Activated CD4-positive, alpha-beta T cell treated with anti-CD3 and anti-CD28 coated beads for 36 hours (primary cell): ENCODE measurements at regions not wholly inside any gene's neighbourhood (a gene's known extent, or its start where the extent isn't known, plus 50 kb on each side); places are given as distances from the start of the nearest gene placed in this dataset.

Source experiments
- ATAC-seq: fragments of 200-7000 bp; cut with Tn5 transposase; one replicate; pipeline ENCODE4 v1.10.0; 2021; ENCODE audit warnings: mild to moderate bottlenecking, moderate library complexity
- CTCF ChIA-PET: fragments of 350-600 bp; sonication (Branson Sonifier 250); formaldehyde crosslinking; loops from one replicate; lab custom pipeline; 2021; ENCODE audit warnings: antibody characterized with exemption; lab: Charles Lee
- POLR2A ChIA-PET: fragments of 350-600 bp; sonication (Branson Sonifier 250); formaldehyde crosslinking; loops from one replicate; lab custom pipeline; 2021; ENCODE audit warnings: antibody characterized with exemption, inconsistent platforms; lab: Charles Lee
- DNase-seq: peaks from one replicate; pipeline ENCODE4 v3.0.0-alpha.2; 2020
- H3K27ac Mint-ChIP-seq: one replicate; pipeline ENCODE4 v1.8.0; 2021; ENCODE audit warnings: mixed read lengths
- H3K27me3 Mint-ChIP-seq: one replicate; pipeline ENCODE4 v1.8.0; 2021; ENCODE audit warnings: mixed read lengths
- H3K36me3 Mint-ChIP-seq: one replicate; pipeline ENCODE4 v1.8.0; 2021; ENCODE audit warnings: low read depth, mixed read lengths
- H3K4me1 Mint-ChIP-seq: one replicate; pipeline ENCODE4 v1.8.0; 2021; ENCODE audit warnings: mixed read lengths
- H3K4me3 Mint-ChIP-seq: one replicate; pipeline ENCODE4 v1.8.0; 2021; ENCODE audit warnings: mild to moderate bottlenecking, moderate library complexity, mixed read lengths
- H3K9me3 Mint-ChIP-seq: one replicate; pipeline ENCODE4 v1.8.0; 2021; ENCODE audit warnings: low read depth, mixed read lengths
- intact Hi-C, 2 experiments: fragments of 100-400 bp; cut with DNase I in 1 of 2; cut with micrococcal nuclease in 1 of 2; formaldehyde crosslinking; loops; one replicate each; pipeline versions ENCODE4 v1.14.2 to v1.15.1; 2022 to 2024; cut with DNase I, micrococcal nuclease

GRCh38 chr2:226443112-226443511, 356.5 kb downstream of the IRS1 start:
- Mint-ChIP-seq H3K9me3 (no peaks in the 10 kb centered on the region), H3K4me1 (no peaks in the 10 kb centered on the region), H3K36me3 (no peaks in the 10 kb centered on the region), H3K4me3 (no peak overlapping the region), H3K27ac (no peak overlapping the region), H3K27me3 (peaks cover 16% of the 10 kb centered on the region)
- DNase-seq (no peak), ATAC-seq (no peak)
- CTCF ChIA-PET, result no interaction called here
- intact Hi-C loops, result no loop called here
- POLR2A ChIA-PET, result no interaction called here

GRCh38 chr2:226440127-226440918, 359.3 kb downstream of the IRS1 start:
- H3K27me3 Mint-ChIP-seq, result peaks cover 19% of the 10 kb centered on the region
- H3K4me1 Mint-ChIP-seq, result no peaks in the 10 kb centered on the region
- H3K36me3 Mint-ChIP-seq, result no peaks in the 10 kb centered on the region
- intact Hi-C loops, result no loop called here
- DNase-seq, result no peak
- ATAC-seq, result no peak
- H3K9me3 Mint-ChIP-seq, result no peaks in the 10 kb centered on the region
- H3K4me3 Mint-ChIP-seq, result no peak overlapping the region
- POLR2A ChIA-PET, result no interaction called here
- H3K27ac Mint-ChIP-seq, result no peak overlapping the region
- CTCF ChIA-PET, result interaction anchor here (0.6 kb wide), 1 partner anchor 1326 kb away, joined by 3 read pairs; no protein-coding TSS in a partner anchor

GRCh38 chr2:226439337-226439736, 360.3 kb downstream of the IRS1 start:
- CTCF ChIA-PET, result no interaction called here
- intact Hi-C loops, result no loop called here

GRCh38 chr2:226435146-226435545, 364.5 kb downstream of the IRS1 start:
- POLR2A ChIA-PET, result no interaction called here
- Mint-ChIP-seq H3K36me3 (no peaks in the 10 kb centered on the region), H3K4me3 (no peak overlapping the region), H3K27ac (no peak overlapping the region), H3K9me3 (no peaks in the 10 kb centered on the region), H3K27me3 (peaks cover 21% of the 10 kb centered on the region), H3K4me1 (no peaks in the 10 kb centered on the region)
- DNase-seq, result no peak
- intact Hi-C loops, result no loop called here
- CTCF ChIA-PET, result no interaction called here
- no peak for ATAC-seq

More at GRCh38 chr2:226439337-226439736, 360.3 kb downstream of the IRS1 start:
- POLR2A ChIA-PET, result no interaction called here
- H3K4me1 Mint-ChIP-seq, result no peaks in the 10 kb centered on the region
- no peak for ATAC-seq
- DNase-seq, result no peak
- H3K9me3 Mint-ChIP-seq, result no peaks in the 10 kb centered on the region
- no peak overlapping the region for H3K27ac Mint-ChIP-seq
- no peaks in the 10 kb centered on the region for H3K36me3 Mint-ChIP-seq
- H3K4me3 Mint-ChIP-seq, result no peak overlapping the region
- peaks cover 25% of the 10 kb centered on the region for H3K27me3 Mint-ChIP-seq

- Mint-ChIP-seq H3K9me3 (no peaks in the 10 kb centered on the region), H3K4me3 (no peak overlapping the region), H3K27me3 (peaks cover 24% of the 10 kb centered on the region), H3K27ac (no peak overlapping the region), H3K4me1 (no peaks in the 10 kb centered on the region), H3K36me3 (no peaks in the 10 kb centered on the region)
- ChIA-PET POLR2A (no interaction called here), CTCF (no interaction called here)
- DNase-seq (no peak), ATAC-seq (no peak)
- intact Hi-C loops, result no loop called here
Observed at GRCh38 chr2:226434702-226435101, 364.9 kb downstream of the IRS1 start.

GRCh38 chr2:226431288-226431948, 368.2 kb downstream of the IRS1 start:
- DNase-seq (no peak), ATAC-seq (no peak)
- ChIA-PET CTCF (interaction anchor here (1.2 kb wide), 1 partner anchor 10 kb away, joined by 3 read pairs; no protein-coding TSS in a partner anchor), POLR2A (no interaction called here)
- no peaks in the 10 kb centered on the region for H3K9me3 Mint-ChIP-seq
- no peaks in the 10 kb centered on the region for H3K36me3 Mint-ChIP-seq
- intact Hi-C loops, result no loop called here
- H3K4me1 Mint-ChIP-seq, result no peaks in the 10 kb centered on the region
- H3K27me3 Mint-ChIP-seq, result peaks cover 24% of the 10 kb centered on the region
- H3K4me3 Mint-ChIP-seq, result no peak overlapping the region
- no peak overlapping the region for H3K27ac Mint-ChIP-seq

GRCh38 chr2:226429476-226429875, 370.1 kb downstream of the IRS1 start:
- ATAC-seq (no peak), DNase-seq (no peak)
- Mint-ChIP-seq H3K4me1 (peaks cover 2% of the 10 kb centered on the region), H3K27ac (no peak overlapping the region), H3K27me3 (peaks cover 26% of the 10 kb centered on the region), H3K36me3 (no peaks in the 10 kb centered on the region), H3K9me3 (no peaks in the 10 kb centered on the region), H3K4me3 (no peak overlapping the region)
- POLR2A ChIA-PET, result no interaction called here
- CTCF ChIA-PET, result no interaction called here
- intact Hi-C loops, result loop anchor here (10.0 kb wide), 2 partner anchors 365 to 555 kb away; partner anchors contain the start of gene IRS1 (in 1 of the 2)

GRCh38 chr2:226427538-226428307, 371.9 kb downstream of the IRS1 start:
- Mint-ChIP-seq H3K27ac (no peak overlapping the region), H3K4me3 (no peak overlapping the region), H3K27me3 (peaks cover 28% of the 10 kb centered on the region), H3K4me1 (peaks cover 12% of the 10 kb centered on the region), H3K36me3 (no peaks in the 10 kb centered on the region), H3K9me3 (no peaks in the 10 kb centered on the region)
- ATAC-seq (no peak), DNase-seq (no peak)
- CTCF ChIA-PET, result no interaction called here
- intact Hi-C loops, result loop anchor here (10.0 kb wide), 2 partner anchors 367 to 557 kb away; partner anchors contain the start of gene IRS1 (in 1 of the 2)
- POLR2A ChIA-PET, result no interaction called here

- DNase-seq (no peak), ATAC-seq (no peak)
- H3K4me1 Mint-ChIP-seq, result peaks cover 12% of the 10 kb centered on the region
Observed at GRCh38 chr2:226426292-226426736, 373.3 kb downstream of the IRS1 start.

GRCh38 chr2:226424971-226425370, 374.6 kb downstream of the IRS1 start:
- H3K36me3 Mint-ChIP-seq, result no peaks in the 10 kb centered on the region
- H3K9me3 Mint-ChIP-seq, result no peaks in the 10 kb centered on the region
- peaks cover 12% of the 10 kb centered on the region for H3K4me1 Mint-ChIP-seq
- ATAC-seq (no peak), DNase-seq (no peak)
- H3K4me3 Mint-ChIP-seq, result no peak overlapping the region
- POLR2A ChIA-PET, result no interaction called here
- H3K27ac Mint-ChIP-seq, result no peak overlapping the region
- peaks cover 17% of the 10 kb centered on the region for H3K27me3 Mint-ChIP-seq
- intact Hi-C loops, result loop anchor here (10.0 kb wide), 2 partner anchors 370 to 560 kb away; partner anchors contain the start of gene IRS1 (in 1 of the 2)
- CTCF ChIA-PET, result no interaction called here

More at GRCh38 chr2:226426292-226426736, 373.3 kb downstream of the IRS1 start:
- Mint-ChIP-seq H3K4me3 (no peak overlapping the region), H3K27ac (no peak overlapping the region), H3K9me3 (no peaks in the 10 kb centered on the region), H3K27me3 (peaks cover 25% of the 10 kb centered on the region), H3K36me3 (no peaks in the 10 kb centered on the region)
- ChIA-PET CTCF (interaction anchor here (1.0 kb wide), 1 partner anchor 211 kb away, joined by 3 read pairs; no protein-coding TSS in a partner anchor), POLR2A (no interaction called here)
- intact Hi-C loops, result loop anchor here (10.0 kb wide), 2 partner anchors 368 to 558 kb away; partner anchors contain the start of gene IRS1 (in 1 of the 2)

- H3K9me3 Mint-ChIP-seq, result no peaks in the 10 kb centered on the region
- CTCF ChIA-PET, result interaction anchor here (0.7 kb wide), 1 partner anchor 23 kb away, joined by 3 read pairs; no protein-coding TSS in a partner anchor
- peaks cover 14% of the 10 kb centered on the region for H3K27me3 Mint-ChIP-seq
- H3K36me3 Mint-ChIP-seq, result no peaks in the 10 kb centered on the region
- peaks cover 12% of the 10 kb centered on the region for H3K4me1 Mint-ChIP-seq
- H3K27ac Mint-ChIP-seq, result no peak overlapping the region
- DNase-seq, result peak; percentile 69
- intact Hi-C loops, result loop anchor here (1.0 to 10.0 kb wide), 4 partner anchors 229 to 561 kb away; partner anchors contain the start of gene IRS1 (in 2 of the 2)
- peak; percentile 94 for ATAC-seq
- H3K4me3 Mint-ChIP-seq, result no peak overlapping the region
- POLR2A ChIA-PET, result no interaction called here
Observed at GRCh38 chr2:226423498-226423960, 376.1 kb downstream of the IRS1 start.
